HL-60 (cell line): ENCODE measurements at regions not wholly inside any gene's neighbourhood (a gene's known extent, or its start where the extent isn't known, plus 50 kb on each side); places are given as distances from the start of the nearest gene placed in this dataset.

Experiments
- DNase-seq, 2 experiments: peaks; one replicate each; pipeline ENCODE4 v3.0.0-alpha.2; 2010 to 2020; ENCODE audit warnings: low read depth in 1 of 2, low spot score in 1 of 2
- H3K27ac ChIP-seq: fragments of 250-450 bp; sonication (Bioruptor Pico); replicated peaks from 2 replicates; pipeline ENCODE4 v1.5.1; 2020; ENCODE audit warnings: mild to moderate bottlenecking, moderate library complexity
- H3K27me3 ChIP-seq: fragments of 250-450 bp; sonication (Bioruptor Pico); 2 replicates; pipeline ENCODE4 v1.5.1; 2021; ENCODE audit warnings: mild to moderate bottlenecking, moderate library complexity; ENCODE audit not compliant: insufficient read depth, poor library complexity, severe bottlenecking
- H3K4me3 ChIP-seq: replicated peaks from 2 replicates; pipeline ENCODE4 v1.5.1; 2011; ENCODE audit warnings: mild to moderate bottlenecking, control low read depth, low read length; ENCODE audit not compliant: insufficient read depth
- GABPA ChIP-seq: IDR thresholded peaks from 2 replicates; pipeline ENCODE4 v1.6.1; 2012; ENCODE audit warnings: low read depth
- POLR2AphosphoS5 ChIP-seq: IDR thresholded peaks from 2 replicates; pipeline ENCODE4 v1.6.1; 2012; ENCODE audit warnings: low read depth
- SPI1 ChIP-seq: IDR thresholded peaks from 2 replicates; pipeline ENCODE4 v1.6.1; 2012; ENCODE audit warnings: low read depth, mild to moderate bottlenecking, borderline replicate concordance
- TF ChIP-seq, protein P1 (sequence below): IDR thresholded peaks from 2 replicates; pipeline ENCODE4 v1.6.1; 2012; ENCODE audit warnings: low read depth; ENCODE audit not compliant: insufficient replicate concordance
- TF ChIP-seq, protein P2 (sequence below): IDR thresholded peaks from one replicate; pipeline ENCODE4 v1.5.1; 2011; ENCODE audit warnings: low read length, control low read depth, inconsistent platforms; ENCODE audit not compliant: insufficient read depth

DNA sequence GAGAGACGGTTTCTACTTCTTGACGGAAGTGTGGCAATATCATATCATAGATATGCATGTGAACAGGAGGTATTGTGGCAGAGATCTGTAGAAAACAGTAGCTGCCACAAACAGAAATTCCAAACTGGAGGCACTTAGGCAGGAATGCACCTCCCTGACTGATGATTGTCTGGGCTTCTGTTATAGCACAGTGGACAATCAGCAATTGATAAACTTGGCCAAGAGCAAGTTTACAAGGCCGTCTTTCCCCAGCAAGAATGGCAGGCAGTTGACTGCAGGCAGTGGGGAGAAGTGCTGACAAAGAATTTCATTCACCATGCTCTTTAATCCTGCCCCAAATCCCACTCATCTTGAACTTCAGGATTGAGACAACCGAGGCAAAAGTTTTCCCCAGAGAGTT, 114.4 kb upstream of the STOX2 start:
- Histone ChIP-seq H3K4me3 (no peak overlapping the region), H3K27me3 (no peaks in the 10 kb centered on the region), H3K27ac (no peak overlapping the region)
- no peak for DNase-seq
- no peak for TF ChIP-seq GABPA
- TF ChIP-seq, protein P1, sequence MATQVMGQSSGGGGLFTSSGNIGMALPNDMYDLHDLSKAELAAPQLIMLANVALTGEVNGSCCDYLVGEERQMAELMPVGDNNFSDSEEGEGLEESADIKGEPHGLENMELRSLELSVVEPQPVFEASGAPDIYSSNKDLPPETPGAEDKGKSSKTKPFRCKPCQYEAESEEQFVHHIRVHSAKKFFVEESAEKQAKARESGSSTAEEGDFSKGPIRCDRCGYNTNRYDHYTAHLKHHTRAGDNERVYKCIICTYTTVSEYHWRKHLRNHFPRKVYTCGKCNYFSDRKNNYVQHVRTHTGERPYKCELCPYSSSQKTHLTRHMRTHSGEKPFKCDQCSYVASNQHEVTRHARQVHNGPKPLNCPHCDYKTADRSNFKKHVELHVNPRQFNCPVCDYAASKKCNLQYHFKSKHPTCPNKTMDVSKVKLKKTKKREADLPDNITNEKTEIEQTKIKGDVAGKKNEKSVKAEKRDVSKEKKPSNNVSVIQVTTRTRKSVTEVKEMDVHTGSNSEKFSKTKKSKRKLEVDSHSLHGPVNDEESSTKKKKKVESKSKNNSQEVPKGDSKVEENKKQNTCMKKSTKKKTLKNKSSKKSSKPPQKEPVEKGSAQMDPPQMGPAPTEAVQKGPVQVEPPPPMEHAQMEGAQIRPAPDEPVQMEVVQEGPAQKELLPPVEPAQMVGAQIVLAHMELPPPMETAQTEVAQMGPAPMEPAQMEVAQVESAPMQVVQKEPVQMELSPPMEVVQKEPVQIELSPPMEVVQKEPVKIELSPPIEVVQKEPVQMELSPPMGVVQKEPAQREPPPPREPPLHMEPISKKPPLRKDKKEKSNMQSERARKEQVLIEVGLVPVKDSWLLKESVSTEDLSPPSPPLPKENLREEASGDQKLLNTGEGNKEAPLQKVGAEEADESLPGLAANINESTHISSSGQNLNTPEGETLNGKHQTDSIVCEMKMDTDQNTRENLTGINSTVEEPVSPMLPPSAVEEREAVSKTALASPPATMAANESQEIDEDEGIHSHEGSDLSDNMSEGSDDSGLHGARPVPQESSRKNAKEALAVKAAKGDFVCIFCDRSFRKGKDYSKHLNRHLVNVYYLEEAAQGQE, result no peak

DNA sequence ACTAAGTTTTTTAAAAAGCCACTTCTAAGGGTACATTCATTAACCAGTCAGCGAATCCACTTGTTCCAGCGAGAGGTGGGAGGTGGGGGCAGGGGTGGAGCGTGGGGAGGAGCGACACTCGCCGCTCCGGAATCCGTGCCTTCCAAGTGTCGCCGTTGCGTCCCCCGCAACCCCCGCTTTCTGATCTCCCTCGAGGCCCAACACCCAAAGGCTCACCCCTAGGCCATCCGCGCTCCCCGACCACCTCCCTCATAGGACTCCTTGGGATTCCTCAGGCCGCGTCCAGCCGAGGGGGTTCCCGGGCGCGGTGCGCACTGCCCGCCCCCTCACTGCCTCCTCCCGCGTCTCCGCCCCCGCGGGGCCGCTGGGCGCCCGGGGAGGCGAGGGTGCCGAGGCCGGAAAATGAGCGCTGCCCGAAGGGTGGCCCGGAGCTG, 108.1 kb upstream of the STOX2 start:
- peak in 1 of 2 experiments; percentile 30 for DNase-seq

GRCh38 chr4:183797445-183798300, 107.4 kb upstream of the STOX2 start:
- DNase-seq, result peak; percentile 34 to 45
- Histone ChIP-seq H3K27ac (no peak overlapping the region), H3K27me3 (peaks cover 8% of the 10 kb centered on the region), H3K4me3 (peak overlapping the region; percentile 51)
- TF ChIP-seq, protein P1, result no peak
- TF ChIP-seq SPI1, result no peak
- TF ChIP-seq POLR2AphosphoS5, result no peak
- TF ChIP-seq, protein P2, sequence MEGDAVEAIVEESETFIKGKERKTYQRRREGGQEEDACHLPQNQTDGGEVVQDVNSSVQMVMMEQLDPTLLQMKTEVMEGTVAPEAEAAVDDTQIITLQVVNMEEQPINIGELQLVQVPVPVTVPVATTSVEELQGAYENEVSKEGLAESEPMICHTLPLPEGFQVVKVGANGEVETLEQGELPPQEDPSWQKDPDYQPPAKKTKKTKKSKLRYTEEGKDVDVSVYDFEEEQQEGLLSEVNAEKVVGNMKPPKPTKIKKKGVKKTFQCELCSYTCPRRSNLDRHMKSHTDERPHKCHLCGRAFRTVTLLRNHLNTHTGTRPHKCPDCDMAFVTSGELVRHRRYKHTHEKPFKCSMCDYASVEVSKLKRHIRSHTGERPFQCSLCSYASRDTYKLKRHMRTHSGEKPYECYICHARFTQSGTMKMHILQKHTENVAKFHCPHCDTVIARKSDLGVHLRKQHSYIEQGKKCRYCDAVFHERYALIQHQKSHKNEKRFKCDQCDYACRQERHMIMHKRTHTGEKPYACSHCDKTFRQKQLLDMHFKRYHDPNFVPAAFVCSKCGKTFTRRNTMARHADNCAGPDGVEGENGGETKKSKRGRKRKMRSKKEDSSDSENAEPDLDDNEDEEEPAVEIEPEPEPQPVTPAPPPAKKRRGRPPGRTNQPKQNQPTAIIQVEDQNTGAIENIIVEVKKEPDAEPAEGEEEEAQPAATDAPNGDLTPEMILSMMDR, result no peak
- no peak for TF ChIP-seq GABPA

More for the DNA sequence above, 108.1 kb upstream of the STOX2 start:
- TF ChIP-seq GABPA (no peak), POLR2AphosphoS5 (no peak), SPI1 (no peak)
- TF ChIP-seq, protein P2, result no peak
- TF ChIP-seq, protein P1, result no peak
- Histone ChIP-seq H3K27me3 (peaks cover 8% of the 10 kb centered on the region), H3K4me3 (peak overlapping the region; percentile 51), H3K27ac (no peak overlapping the region)
